H4 (cell line): ENCODE measurements at regions not wholly inside any gene's neighbourhood (a gene's known extent, or its start where the extent isn't known, plus 50 kb on each side); places are given as distances from the start of the nearest gene placed in this dataset.

Source experiments
- DNase-seq: peaks from one replicate; pipeline ENCODE4 v3.0.0-alpha.2; 2015; ENCODE audit warnings: low spot score

GRCh38 chr14:44297437-44297836, 209.6 kb downstream of the FSCB start:
- no peak for DNase-seq

DNA sequence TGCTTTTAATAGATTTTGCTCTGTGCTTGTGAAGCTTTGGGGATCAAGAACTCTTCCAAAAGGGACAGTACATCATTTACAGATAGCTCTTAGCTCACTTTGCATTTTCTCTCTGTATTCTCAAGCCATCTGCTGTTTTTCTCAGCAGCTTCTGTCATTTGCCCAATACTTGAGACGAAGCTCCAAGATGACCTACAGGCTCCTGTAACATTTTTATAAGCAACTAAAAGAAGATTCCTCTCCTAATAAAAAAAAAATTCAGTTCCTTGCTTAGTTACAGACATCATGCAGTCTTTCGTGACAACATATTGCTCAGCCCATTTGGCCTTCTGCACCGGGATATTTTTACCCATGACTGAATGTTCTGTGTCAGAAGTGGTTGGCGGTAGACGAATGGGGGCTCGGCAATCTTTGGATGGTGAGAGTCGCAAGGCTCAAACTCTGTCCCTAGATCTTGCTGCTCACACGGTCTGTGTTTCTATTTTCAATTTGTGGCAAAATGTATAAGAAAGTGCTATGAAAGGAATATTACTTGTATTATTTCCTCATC, 215.6 kb downstream of the FSCB start:
- DNase-seq, result no peak

- no peak for DNase-seq
Measured at GRCh38 chr14:44287858-44288257, 219.2 kb downstream of the FSCB start.

DNA sequence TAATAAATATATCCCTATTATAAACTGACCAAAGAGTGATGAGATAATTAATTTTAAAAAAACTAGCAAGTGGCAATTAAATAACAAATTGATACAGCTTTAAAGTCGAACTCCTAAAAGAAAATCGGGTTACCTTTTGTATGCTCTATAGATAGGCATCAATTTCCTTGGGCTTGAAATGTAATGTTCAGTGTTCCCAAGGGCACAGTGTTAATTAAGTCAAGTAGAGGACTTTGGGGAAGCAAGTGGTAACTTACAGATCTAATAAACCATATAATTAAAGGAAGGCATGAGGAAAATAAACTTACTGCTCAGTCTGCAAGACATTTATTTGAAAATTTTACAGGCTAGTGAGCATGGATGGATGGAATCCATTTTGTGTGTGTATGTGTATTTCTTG, 220.9 kb downstream of the FSCB start:
- DNase-seq, result no peak

GRCh38 chr14:44283836-44284235, 223.2 kb downstream of the FSCB start:
- DNase-seq, result no peak

GRCh38 chr14:44279357-44279756, 227.7 kb downstream of the FSCB start:
- no peak for DNase-seq

- no peak for DNase-seq
Measured at GRCh38 chr14:44271637-44272036, 235.4 kb downstream of the FSCB start.

- DNase-seq, result no peak
Measured at GRCh38 chr14:44271006-44271405, 236.1 kb downstream of the FSCB start.

- DNase-seq, result no peak
Measured at GRCh38 chr14:44265246-44265645, 241.8 kb downstream of the FSCB start.

GRCh38 chr14:44215660-44216059, 291.4 kb downstream of the FSCB start:
- DNase-seq, result no peak

- no peak for DNase-seq
Measured at GRCh38 chr14:44211718-44212117, 295.4 kb downstream of the FSCB start.

DNA sequence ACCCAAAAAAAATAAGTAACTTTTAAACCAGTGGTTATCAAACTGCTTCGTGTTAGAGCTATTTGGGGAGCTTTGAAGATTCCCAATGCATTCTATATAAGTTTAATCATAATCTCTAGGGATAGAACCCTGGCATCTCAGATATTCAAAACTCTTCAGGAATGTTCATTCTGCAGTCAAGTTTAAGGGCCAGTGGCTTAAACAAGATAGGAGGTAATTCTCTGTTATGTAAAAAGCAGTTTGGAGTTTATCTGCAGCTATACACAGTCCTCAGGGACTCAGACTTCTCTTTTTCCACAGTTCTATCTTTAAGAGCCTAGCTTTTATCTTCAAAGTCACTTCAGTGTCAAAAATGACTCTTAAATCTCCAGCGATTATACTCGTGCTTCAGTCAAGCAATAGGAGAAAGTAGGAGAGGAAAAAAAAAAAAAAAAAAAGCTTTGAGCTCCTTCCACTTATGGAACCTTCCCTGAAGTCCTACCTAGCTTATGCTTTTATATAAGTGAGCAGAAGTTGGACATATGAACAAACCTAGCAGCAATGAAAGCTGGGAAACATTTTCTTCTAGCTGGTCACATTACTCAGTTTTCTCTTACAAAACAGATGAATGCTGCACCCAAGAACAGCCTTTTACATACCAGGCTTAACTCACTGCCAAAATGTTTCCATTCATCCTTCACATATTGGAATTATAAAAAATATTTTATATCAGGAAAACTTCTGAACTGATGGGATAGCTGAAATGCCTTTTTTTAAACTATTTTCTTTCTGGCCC, 302.8 kb downstream of the FSCB start:
- no peak for DNase-seq

- DNase-seq, result peak; percentile 13
Measured at GRCh38 chr14:44180975-44181374, 326.1 kb downstream of the FSCB start.

DNA sequence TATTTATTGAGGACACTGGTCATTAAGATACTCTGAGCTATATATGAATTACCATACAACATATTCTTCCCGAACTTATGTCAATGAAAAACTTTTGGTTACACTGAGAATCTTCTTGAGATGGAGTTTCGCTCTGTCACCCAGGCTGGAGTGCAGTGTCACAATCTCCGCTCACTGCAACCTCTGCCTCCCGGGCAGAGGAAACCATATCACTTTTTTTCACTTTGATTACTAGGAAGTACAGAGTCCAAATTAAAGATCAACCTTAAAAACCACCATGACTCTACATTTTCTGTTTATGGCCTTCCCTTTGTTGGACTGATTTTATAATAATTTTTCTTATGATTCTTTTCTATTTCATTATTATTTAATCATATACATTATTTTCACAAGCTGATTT, 336.5 kb downstream of the FSCB start:
- DNase-seq, result no peak

- DNase-seq, result no peak
Measured at GRCh38 chr14:44170101-44170500, 337.0 kb downstream of the FSCB start.

- DNase-seq, result no peak
Measured at GRCh38 chr14:44168566-44168965, 338.5 kb downstream of the FSCB start.

- DNase-seq, result no peak
Measured at GRCh38 chr14:44166611-44167010, 340.5 kb downstream of the FSCB start.

- no peak for DNase-seq
Measured at GRCh38 chr14:44165936-44166335, 341.1 kb downstream of the FSCB start.

GRCh38 chr14:44165286-44165685, 341.8 kb downstream of the FSCB start:
- DNase-seq, result peak; percentile 11

- DNase-seq, result no peak
Measured at GRCh38 chr14:44163946-44164345, 343.1 kb downstream of the FSCB start.

DNA sequence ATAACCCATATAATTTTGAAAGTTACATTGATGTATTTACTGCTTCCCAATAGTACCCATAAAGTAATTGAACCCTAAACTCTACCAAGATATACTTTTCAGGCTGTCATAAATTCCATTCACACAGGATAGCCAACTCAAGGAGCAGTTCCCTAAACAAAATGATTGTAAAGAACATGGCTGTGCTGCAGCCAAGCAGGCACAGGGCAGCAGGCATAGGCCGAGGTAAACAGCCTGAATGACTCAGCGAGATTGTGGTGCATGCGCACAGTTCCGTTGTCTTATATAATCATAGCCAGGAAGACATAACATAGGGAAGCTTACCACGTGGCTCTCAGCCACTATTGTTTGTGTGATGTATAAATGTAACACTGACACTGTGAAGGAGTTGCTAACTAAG, 344.9 kb downstream of the FSCB start:
- DNase-seq, result peak; percentile 82

- peak; percentile 3 for DNase-seq
Measured at GRCh38 chr14:44154874-44155273, 352.2 kb downstream of the FSCB start.

DNA sequence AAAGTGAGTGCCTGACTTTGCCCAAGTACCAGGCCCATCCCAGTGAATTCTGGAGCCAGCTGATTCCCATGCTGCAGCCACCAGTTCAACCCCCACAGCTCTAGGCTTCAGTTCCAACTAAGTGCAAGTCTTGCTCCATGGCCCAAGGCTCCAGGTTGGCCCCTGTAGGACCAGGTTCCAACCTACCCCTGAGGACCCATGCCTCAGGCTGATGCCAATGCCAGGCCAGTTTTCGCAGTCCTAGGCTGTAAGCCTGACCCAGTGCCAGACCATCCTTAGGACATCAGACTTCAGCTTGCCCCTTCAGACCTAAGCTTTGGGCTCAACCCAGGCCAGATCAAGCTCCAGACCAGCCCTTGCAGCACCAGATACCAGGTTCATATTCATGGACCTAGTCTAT, 352.6 kb downstream of the FSCB start:
- no peak for DNase-seq
